Tibial artery (tissue), 4 donors: ENCODE measurements at regions not wholly inside any gene's neighbourhood (a gene's known extent, or its start where the extent isn't known, plus 50 kb on each side); places are given as distances from the start of the nearest gene placed in this dataset.

Experiments
- DNase-seq, 2 donors: peaks; one replicate each; pipeline ENCODE4 v3.0.0-alpha.2; 2019
- H3K27ac ChIP-seq, 2 donors: fragments of 200-600 bp; sonication (generic) in 1 of 2; 1 replicate in 1 of 2; 2 replicates in 1 of 2; pipeline ENCODE4 v1.5.1; 2018 to 2019; ENCODE audit warnings: mild to moderate bottlenecking in 1 of 2
- H3K27me3 ChIP-seq, 2 donors: fragments of 200-600 bp; sonication (generic) in 1 of 2; one replicate each; pipeline versions ENCODE4 v1.5.1 to v1.6.0; 2016 to 2019
- H3K36me3 ChIP-seq, 3 donors: fragments of 200-600 bp; sonication (generic) in 2 of 3; one replicate each; pipeline ENCODE4 v1.5.1; 2016 to 2019; ENCODE audit warnings: mild to moderate bottlenecking in 2 of 3
- H3K4me1 ChIP-seq, 4 donors: fragments of 200-600 bp; sonication (generic) in 2 of 4; 1 replicate in 3 of 4; 2 replicates in 1 of 4; pipeline ENCODE4 v1.5.1; 2016 to 2019
- H3K4me3 ChIP-seq, 2 donors: fragments of 200-600 bp; sonication (generic) in 1 of 2; 1 replicate in 1 of 2; 2 replicates in 1 of 2; pipeline ENCODE4 v1.5.1; 2018 to 2019; ENCODE audit warnings: mild to moderate bottlenecking in 2 of 2
- H3K9me3 ChIP-seq, 3 donors: fragments of 200-600 bp; sonication (generic) in 1 of 3; one replicate each; pipeline ENCODE4 v1.5.1; 2016 to 2019
- CTCF ChIP-seq, 2 experiments: fragments of 200-600 bp in 1 of 2; fragments of 450-650 bp in 1 of 2; IDR thresholded peaks; one replicate each; pipeline ENCODE4 v1.5.1; 2017 to 2019; ENCODE audit warnings: antibody characterized with exemption in 2 of 2, mild to moderate bottlenecking in 1 of 2, moderate library complexity in 1 of 2
- intact Hi-C: fragments of 100-400 bp; cut with DNase I; formaldehyde crosslinking; loops from one replicate; pipeline ENCODE4 v1.15.0; 2023; ENCODE audit warnings: low total_unique reads

GRCh38 chr10:45151467-45152214 is 150.9 kb downstream of the ZNF22 start:
- Histone ChIP-seq H3K4me1 (no peaks in the 10 kb centered on the region), H3K36me3 (no peaks in the 10 kb centered on the region), H3K4me3 (no peak overlapping the region), H3K27me3 (no peaks in the 10 kb centered on the region), H3K27ac (no peak overlapping the region), H3K9me3 (no peaks in the 10 kb centered on the region)
- intact Hi-C loops = no loop called here
- TF ChIP-seq CTCF (IDR thresholded peaks at IDR 0.05) = no peak
- no peak for DNase-seq

- Histone ChIP-seq H3K4me3 (no peak overlapping the region), H3K27me3 (no peaks in the 10 kb centered on the region), H3K36me3 (no peaks in the 10 kb centered on the region), H3K27ac (no peak overlapping the region), H3K4me1 (no peaks in the 10 kb centered on the region), H3K9me3 (no peaks in the 10 kb centered on the region)
- intact Hi-C loops = no loop called here
- DNase-seq = no peak
- no peak for TF ChIP-seq CTCF (IDR thresholded peaks at IDR 0.05)
Observed at GRCh38 chr10:45152726-45153125, 152.0 kb downstream of the ZNF22 start.

- no peaks in the 10 kb centered on the region for H3K36me3 ChIP-seq
- no peaks in the 10 kb centered on the region for H3K9me3 ChIP-seq
- intact Hi-C loops = no loop called here
- no peaks in the 10 kb centered on the region for H3K27me3 ChIP-seq
- H3K4me1 ChIP-seq = no peaks in the 10 kb centered on the region
- DNase-seq = no peak
- H3K4me3 ChIP-seq = no peak overlapping the region
- H3K27ac ChIP-seq = no peak overlapping the region
- TF ChIP-seq CTCF (IDR thresholded peaks at IDR 0.05) = no peak
Observed at GRCh38 chr10:45154502-45154901, 153.8 kb downstream of the ZNF22 start.

GRCh38 chr10:45155784-45156183 is 155.1 kb downstream of the ZNF22 start:
- no peaks in the 10 kb centered on the region for H3K27me3 ChIP-seq
- intact Hi-C loops = no loop called here
- DNase-seq = no peak
- H3K36me3 ChIP-seq = no peaks in the 10 kb centered on the region
- H3K4me3 ChIP-seq = no peak overlapping the region
- H3K4me1 ChIP-seq = no peaks in the 10 kb centered on the region
- H3K9me3 ChIP-seq = no peaks in the 10 kb centered on the region
- H3K27ac ChIP-seq = no peak overlapping the region
- TF ChIP-seq CTCF (IDR thresholded peaks at IDR 0.05) = no peak

- Histone ChIP-seq H3K36me3 (no peaks in the 10 kb centered on the region), H3K27me3 (no peaks in the 10 kb centered on the region), H3K27ac (no peak overlapping the region), H3K4me1 (peaks cover 0 to 16% (median 0%) of the 10 kb centered on the region in 4 donors), H3K9me3 (no peaks in the 10 kb centered on the region), H3K4me3 (no peak overlapping the region)
- DNase-seq = no peak
- intact Hi-C loops = no loop called here
- no peak for TF ChIP-seq CTCF (IDR thresholded peaks at IDR 0.05)
Observed at GRCh38 chr10:45160271-45160670, 155.1 kb downstream of the OR13A1 start.
